Testis (tissue), 2 donors: ENCODE measurements at regions not wholly inside any gene's neighbourhood (a gene's known extent, or its start where the extent isn't known, plus 50 kb on each side); places are given as distances from the start of the nearest gene placed in this dataset.

Experiments used
- POLR2A ChIP-seq: fragments of 450-650 bp; IDR thresholded peaks from one replicate; pipeline ENCODE4 v1.6.1; 2017; ENCODE audit warnings: antibody characterized with exemption, mild to moderate bottlenecking, moderate library complexity
- TF ChIP-seq, protein P1 (sequence below), 3 experiments: fragments of 450-650 bp in 2 of 3; fragments of 200-600 bp in 1 of 3; sonication (generic) in 1 of 3; IDR thresholded peaks; one replicate each; pipeline ENCODE4 v1.5.1; 2016 to 2019; ENCODE audit warnings: antibody characterized with exemption in 3 of 3, mild to moderate bottlenecking in 2 of 3, moderate library complexity in 1 of 3

- TF ChIP-seq POLR2A = no peak
- TF ChIP-seq, protein P1, sequence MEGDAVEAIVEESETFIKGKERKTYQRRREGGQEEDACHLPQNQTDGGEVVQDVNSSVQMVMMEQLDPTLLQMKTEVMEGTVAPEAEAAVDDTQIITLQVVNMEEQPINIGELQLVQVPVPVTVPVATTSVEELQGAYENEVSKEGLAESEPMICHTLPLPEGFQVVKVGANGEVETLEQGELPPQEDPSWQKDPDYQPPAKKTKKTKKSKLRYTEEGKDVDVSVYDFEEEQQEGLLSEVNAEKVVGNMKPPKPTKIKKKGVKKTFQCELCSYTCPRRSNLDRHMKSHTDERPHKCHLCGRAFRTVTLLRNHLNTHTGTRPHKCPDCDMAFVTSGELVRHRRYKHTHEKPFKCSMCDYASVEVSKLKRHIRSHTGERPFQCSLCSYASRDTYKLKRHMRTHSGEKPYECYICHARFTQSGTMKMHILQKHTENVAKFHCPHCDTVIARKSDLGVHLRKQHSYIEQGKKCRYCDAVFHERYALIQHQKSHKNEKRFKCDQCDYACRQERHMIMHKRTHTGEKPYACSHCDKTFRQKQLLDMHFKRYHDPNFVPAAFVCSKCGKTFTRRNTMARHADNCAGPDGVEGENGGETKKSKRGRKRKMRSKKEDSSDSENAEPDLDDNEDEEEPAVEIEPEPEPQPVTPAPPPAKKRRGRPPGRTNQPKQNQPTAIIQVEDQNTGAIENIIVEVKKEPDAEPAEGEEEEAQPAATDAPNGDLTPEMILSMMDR (IDR thresholded peaks at IDR 0.05) = no peak
These were observed 94.2 kb upstream of the CXCL12 start for GRCh38 chr10:44478876-44479705.
